ENCODE measurements at regions not wholly inside any gene's neighbourhood (a gene's known extent, or its start where the extent isn't known, plus 50 kb on each side); places are given as distances from the start of the nearest gene placed in this dataset.

- Mint-ChIP-seq H3K27me3 (ENCODE audit: insufficient read depth) (no peaks in the 10 kb centered on the region), H3K4me3 (no peak overlapping the region), H3K36me3 (ENCODE audit: low read depth) (peaks cover 34% of the 10 kb centered on the region), H3K9me3 (peaks cover 13% of the 10 kb centered on the region), H3K27ac (no peak overlapping the region), H3K4me1 (no peaks in the 10 kb centered on the region)
- no peak for DNase-seq
- Histone ChIP-seq H3K27ac (ENCODE audit: low read depth, low read length) (no peak overlapping the region), H3K9ac (ENCODE audit: extremely low read depth, low read length, poor library complexity, severe bottlenecking) (no peak overlapping the region), H3K4me3 (ENCODE audit: low read length) (no peak overlapping the region), H3K4me1 (ENCODE audit: control insufficient read depth, insufficient read depth, low read length) (no peaks in the 10 kb centered on the region), H3K9me3 (ENCODE audit: control insufficient read depth, low read length) (no peaks in the 10 kb centered on the region), H3K36me3 (ENCODE audit: control insufficient read depth, insufficient read depth, low read length) (no peaks in the 10 kb centered on the region), H3K27me3 (ENCODE audit: control insufficient read depth, insufficient read depth, low read length, poor library complexity, severe bottlenecking) (no peaks in the 10 kb centered on the region)
- TF ChIP-seq CTCF (conservative IDR thresholded peaks at IDR 0.05): no peak
Observed at GRCh38 chr6:122548820-122549219, 61.4 kb upstream of the PKIB start.

- Histone ChIP-seq H3K36me3 (ENCODE audit: control insufficient read depth, insufficient read depth, low read length) (no peaks in the 10 kb centered on the region), H3K4me3 (ENCODE audit: low read length) (no peak overlapping the region), H3K27ac (ENCODE audit: low read depth, low read length) (no peak overlapping the region), H3K9me3 (ENCODE audit: control insufficient read depth, low read length) (no peaks in the 10 kb centered on the region), H3K4me1 (ENCODE audit: control insufficient read depth, insufficient read depth, low read length) (no peaks in the 10 kb centered on the region), H3K27me3 (ENCODE audit: control insufficient read depth, insufficient read depth, low read length, poor library complexity, severe bottlenecking) (no peaks in the 10 kb centered on the region), H3K9ac (ENCODE audit: extremely low read depth, low read length, poor library complexity, severe bottlenecking) (no peak overlapping the region)
- Mint-ChIP-seq H3K36me3 (ENCODE audit: low read depth) (peaks cover 34% of the 10 kb centered on the region), H3K4me3 (no peak overlapping the region), H3K27me3 (ENCODE audit: insufficient read depth) (no peaks in the 10 kb centered on the region), H3K4me1 (no peaks in the 10 kb centered on the region), H3K27ac (no peak overlapping the region), H3K9me3 (peaks cover 4% of the 10 kb centered on the region)
- no peak for DNase-seq
- no peak for TF ChIP-seq CTCF (conservative IDR thresholded peaks at IDR 0.05)
- 94 to 96% methylated on average over 2 to 3 of the region's 3 CpGs for WGBS, 2 experiments (ENCODE audit: insufficient coverage in 1 of 2, insufficient read length in 1 of 2)
Observed at GRCh38 chr6:122553697-122554096, 56.5 kb upstream of the PKIB start.

- H3K4me3 ChIP-seq (ENCODE audit: low read length): no peak overlapping the region
- H3K4me1 ChIP-seq (ENCODE audit: control insufficient read depth, insufficient read depth, low read length): no peaks in the 10 kb centered on the region
- H3K27me3 ChIP-seq (ENCODE audit: control insufficient read depth, insufficient read depth, low read length, poor library complexity, severe bottlenecking): no peaks in the 10 kb centered on the region
- H3K27me3 Mint-ChIP-seq (ENCODE audit: insufficient read depth): no peaks in the 10 kb centered on the region
- H3K4me3 Mint-ChIP-seq: no peak overlapping the region
- no peak overlapping the region for H3K9ac ChIP-seq (ENCODE audit: extremely low read depth, low read length, poor library complexity, severe bottlenecking)
- no peak for TF ChIP-seq CTCF (conservative IDR thresholded peaks at IDR 0.05)
- peaks cover 51% of the 10 kb centered on the region for H3K36me3 Mint-ChIP-seq (ENCODE audit: low read depth)
- H3K9me3 ChIP-seq (ENCODE audit: control insufficient read depth, low read length): no peaks in the 10 kb centered on the region
- peaks cover 2% of the 10 kb centered on the region for H3K4me1 Mint-ChIP-seq
- peaks cover 21% of the 10 kb centered on the region for H3K9me3 Mint-ChIP-seq
- no peak overlapping the region for H3K27ac Mint-ChIP-seq
- DNase-seq: no peak
- H3K27ac ChIP-seq (ENCODE audit: low read depth, low read length): no peak overlapping the region
- no peaks in the 10 kb centered on the region for H3K36me3 ChIP-seq (ENCODE audit: control insufficient read depth, insufficient read depth, low read length)
Observed at GRCh38 chr6:122555561-122555960, 54.6 kb upstream of the PKIB start.
